D341Med (cell line): ENCODE measurements at regions not wholly inside any gene's neighbourhood (a gene's known extent, or its start where the extent isn't known, plus 50 kb on each side); places are given as distances from the start of the nearest gene placed in this dataset.
"Not testable (repeated sequence)": the region's sequence is repeated elsewhere in the genome, so short reads cannot be mapped to it uniquely, and the experiment has no call there.

Source experiments
- DNase-seq: peaks from one replicate; pipeline ENCODE4 v3.0.0; 2012; ENCODE audit warnings: low spot score

DNA sequence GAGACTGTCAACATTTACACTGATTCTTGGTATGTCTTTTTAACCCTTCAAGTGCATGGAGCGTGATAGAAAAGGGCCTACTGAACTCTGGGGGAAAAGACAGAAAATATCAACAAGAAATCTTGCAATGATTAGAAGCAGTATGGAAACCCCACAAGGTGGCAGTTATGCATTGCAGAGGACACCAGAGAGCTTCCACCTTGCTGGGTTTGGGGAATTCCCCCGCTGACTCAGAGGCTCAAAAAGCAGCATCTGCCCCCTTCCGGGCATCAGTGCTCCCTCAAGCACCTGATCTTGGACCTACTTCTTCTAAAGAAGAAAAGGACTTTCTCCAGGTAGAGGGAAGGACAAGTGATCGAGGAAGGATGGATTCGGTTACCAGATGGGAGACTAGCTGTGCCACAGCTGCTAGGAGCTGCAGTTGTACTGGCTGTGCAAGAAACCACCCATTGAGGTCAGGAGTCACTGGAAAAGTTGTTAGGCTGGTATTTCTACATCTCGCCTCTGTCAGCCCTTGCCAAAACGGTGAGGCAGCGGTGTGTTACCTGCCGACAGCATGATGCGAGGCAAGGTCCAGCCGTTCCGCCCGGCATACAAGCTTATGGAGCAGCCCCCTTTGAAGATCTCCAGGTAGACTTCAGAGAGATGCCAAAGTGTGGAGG lies 102.8 kb upstream of the OSBPL11 start:
- DNase-seq: not testable (repeated sequence)

GRCh38 chr3:125715651-125716050 lies 120.4 kb upstream of the OSBPL11 start:
- DNase-seq: peak; percentile 10

DNA sequence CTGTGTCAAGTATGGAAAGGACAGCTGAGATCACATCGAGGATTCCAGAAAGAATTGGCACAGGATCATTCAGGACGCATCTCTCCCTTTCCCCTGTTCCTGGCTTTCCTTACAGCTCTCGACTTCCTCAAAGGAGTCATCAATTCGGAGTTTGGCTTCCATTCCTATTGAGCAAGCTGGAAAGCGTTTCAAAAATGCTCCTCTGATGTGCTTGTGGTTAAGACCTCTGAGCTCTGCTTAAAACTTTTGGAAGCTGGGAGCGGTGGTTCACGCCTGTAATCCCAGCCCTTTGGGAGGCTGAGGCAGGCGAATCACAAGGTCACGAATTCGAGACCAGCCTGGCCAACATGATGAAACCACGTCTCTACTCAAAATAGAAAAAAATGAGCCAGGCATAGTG lies 136.9 kb upstream of the OSBPL11 start:
- DNase-seq: not testable (repeated sequence)

GRCh38 chr3:125741991-125742718 lies 146.9 kb upstream of the OSBPL11 start:
- not testable (repeated sequence) for DNase-seq

GRCh38 chr3:125742845-125743244 lies 147.5 kb upstream of the OSBPL11 start:
- not testable (repeated sequence) for DNase-seq

GRCh38 chr3:125757050-125757449 lies 161.8 kb upstream of the OSBPL11 start:
- not testable (repeated sequence) for DNase-seq

DNA sequence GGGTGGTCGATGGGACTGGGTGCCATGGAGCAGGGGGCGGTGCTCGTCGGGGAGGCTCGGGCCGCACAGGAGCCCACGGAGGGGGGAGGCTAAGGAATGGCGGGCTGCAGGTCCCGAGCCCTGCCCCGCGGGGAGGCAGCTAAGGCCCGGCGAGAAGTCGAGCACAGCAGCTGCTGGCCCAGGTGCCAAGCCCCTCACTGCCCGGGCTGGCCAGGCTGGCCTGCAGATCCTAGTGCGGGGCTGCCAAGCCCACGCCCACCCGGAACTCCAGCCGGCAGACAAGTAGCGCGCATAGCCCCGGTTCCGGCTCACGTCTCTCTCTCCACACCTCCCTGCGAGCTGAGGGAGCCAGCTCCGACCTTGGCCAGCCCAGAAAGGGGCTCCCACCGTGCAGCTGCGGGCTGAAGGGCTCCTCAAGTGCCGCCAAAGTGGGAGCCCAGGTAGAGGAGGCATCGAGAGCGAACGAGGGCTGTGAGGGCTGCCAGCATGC lies 163.4 kb upstream of the OSBPL11 start:
- not testable (repeated sequence) for DNase-seq

GRCh38 chr3:125762601-125763000 lies 167.3 kb upstream of the OSBPL11 start:
- DNase-seq: not testable (repeated sequence)

DNA sequence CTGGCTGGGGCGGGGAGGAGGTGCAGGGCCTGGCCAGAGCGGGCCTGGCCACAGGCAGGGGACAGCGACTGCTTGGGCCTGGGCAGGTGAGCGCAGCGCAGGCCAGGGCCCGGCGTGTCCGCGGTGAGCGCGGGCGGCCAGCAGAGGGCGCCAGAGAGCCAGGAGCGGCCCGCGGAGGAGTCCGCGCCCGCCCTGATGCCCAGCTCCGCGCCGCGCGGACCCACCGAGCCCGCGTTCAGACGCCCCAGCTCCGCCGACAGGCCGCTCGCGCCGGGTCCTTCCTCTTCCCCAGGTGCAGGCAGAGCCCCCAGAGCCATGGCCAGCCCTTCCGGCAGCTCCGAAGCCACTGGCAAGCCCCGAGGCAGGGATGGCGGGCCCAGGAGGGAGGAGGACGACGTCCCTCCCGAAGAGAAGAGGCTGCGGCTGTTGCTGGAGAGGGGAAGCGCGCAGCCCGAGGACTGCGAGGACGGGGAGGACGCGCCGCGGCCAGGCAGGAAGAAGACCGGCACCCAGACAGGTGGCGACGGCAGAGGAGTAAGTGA lies 171.1 kb upstream of the OSBPL11 start:
- DNase-seq: peak; percentile 87

- DNase-seq: peak; percentile 13
These were observed 171.6 kb upstream of the OSBPL11 start for GRCh38 chr3:125766931-125767330.

GRCh38 chr3:125767641-125768040 lies 172.3 kb upstream of the OSBPL11 start:
- no peak for DNase-seq

- DNase-seq: not testable (repeated sequence)
These were observed 173.5 kb upstream of the OSBPL11 start for GRCh38 chr3:125768821-125769220.

- not testable (repeated sequence) for DNase-seq
These were observed 176.2 kb upstream of the OSBPL11 start for GRCh38 chr3:125771506-125771905.

DNA sequence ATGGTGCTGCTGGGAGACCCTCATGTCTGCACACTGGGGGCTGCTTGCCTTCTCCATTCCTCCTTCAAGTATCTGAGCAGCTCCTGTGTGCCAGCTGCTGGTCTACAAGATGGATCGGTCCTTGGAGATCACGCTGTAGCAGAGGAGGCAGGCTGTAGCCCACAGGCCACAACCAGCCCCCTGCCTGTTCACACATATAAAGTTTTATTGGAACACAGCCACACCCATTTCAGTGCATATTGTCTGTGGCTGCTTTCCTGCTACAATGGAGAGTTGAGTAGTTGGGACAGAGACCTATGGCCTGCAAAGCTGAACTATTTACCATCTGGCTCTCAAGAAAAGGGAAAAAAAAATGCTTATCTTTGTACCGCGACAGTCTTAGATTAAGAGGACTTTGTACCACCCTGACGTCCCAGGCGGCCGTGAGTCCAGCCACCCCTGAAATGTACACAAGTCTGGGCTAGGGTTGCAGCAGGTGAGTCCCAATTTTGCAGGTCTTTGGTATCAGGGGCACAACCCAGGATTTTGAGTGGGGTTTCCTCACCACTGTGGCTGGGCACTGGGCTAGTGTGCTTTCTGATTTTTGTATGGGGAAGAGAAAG lies 179.2 kb upstream of the OSBPL11 start:
- not testable (repeated sequence) for DNase-seq

GRCh38 chr3:125775106-125775505 lies 179.8 kb upstream of the OSBPL11 start:
- not testable (repeated sequence) for DNase-seq

GRCh38 chr3:125775606-125776294 lies 180.5 kb upstream of the OSBPL11 start:
- not testable (repeated sequence) for DNase-seq

DNA sequence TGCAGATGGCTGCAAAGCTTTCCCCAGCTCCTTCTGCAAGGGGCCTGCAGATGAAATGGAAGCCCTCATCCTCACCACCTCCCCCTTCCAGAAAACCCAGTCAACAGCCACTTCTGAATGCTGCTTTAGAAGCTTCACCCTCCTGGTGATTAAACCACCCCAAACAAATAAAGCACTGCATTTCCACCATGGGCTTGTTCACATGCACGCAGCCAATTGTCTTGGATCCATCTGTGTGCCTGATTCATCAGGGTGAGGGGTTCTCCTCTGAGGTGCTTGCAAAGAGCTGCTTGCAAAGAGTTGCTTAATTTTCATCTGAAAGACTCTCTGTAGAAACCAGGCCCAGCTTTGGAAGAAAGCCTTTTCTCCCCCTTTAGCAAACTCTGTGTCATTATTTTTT lies 184.0 kb upstream of the OSBPL11 start:
- DNase-seq: not testable (repeated sequence)

- DNase-seq: not testable (repeated sequence)
These were observed 184.6 kb upstream of the OSBPL11 start for GRCh38 chr3:125779918-125780317.

GRCh38 chr3:125781678-125782077 lies 186.4 kb upstream of the OSBPL11 start:
- not testable (repeated sequence) for DNase-seq

DNA sequence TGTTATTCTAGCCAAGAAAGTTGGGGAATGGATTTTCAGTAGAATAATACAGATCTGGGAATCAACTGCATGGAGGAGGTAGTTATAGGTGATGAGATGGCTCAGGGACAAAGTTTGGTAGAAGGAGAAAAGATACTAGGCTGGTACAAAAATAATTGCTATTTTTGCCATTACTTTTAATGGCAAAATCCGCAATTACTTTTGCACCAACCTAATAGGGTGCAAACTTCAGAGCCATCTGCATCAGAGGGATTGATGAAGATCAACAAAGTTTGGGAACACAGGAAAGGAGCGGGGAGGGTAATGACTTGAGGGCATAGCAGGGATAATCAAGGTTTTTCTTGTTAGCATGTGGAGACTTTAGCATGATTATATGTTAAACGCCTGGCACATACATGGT lies 178.7 kb upstream of the ROPN1B start:
- DNase-seq: not testable (repeated sequence)

DNA sequence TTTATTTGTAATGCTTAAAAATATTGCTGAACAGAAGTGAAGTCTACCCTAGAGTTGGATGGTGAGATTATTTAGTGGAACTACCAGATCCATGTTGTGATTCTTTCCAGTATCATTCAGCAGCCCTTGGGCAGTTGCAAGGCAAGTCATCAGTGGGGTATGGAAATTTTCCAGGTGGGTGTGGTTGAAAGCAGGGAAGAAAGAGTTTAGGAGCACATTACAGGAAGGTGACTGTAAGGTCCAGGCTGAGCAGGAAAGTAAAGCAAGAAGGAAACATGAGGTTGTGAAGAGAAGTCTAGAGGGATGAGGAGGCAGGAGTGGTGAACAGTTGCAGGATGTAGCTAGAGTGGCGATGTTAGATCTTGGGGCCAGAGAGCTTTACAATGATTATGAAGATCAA lies 178.0 kb upstream of the ROPN1B start:
- not testable (repeated sequence) for DNase-seq

DNA sequence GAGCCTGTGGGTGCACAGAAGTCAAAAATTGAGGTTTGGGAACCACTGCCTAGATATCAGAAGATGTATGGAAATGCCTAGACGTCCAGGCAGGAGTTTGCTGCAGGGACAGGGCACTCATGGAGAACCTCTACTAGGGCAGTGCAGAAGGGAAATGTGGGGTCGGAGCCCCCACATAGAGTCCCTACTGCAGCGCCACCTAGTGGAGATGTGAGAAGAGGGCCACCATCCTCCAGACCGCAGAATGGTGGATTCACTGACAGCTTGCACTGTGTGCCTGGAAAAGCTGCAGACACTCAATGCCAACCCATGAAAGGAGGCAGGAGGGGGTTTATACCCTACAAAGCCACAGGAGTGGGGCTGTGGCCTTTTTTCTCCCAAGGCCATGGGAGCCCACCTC lies 159.0 kb upstream of the ROPN1B start:
- DNase-seq: not testable (repeated sequence)
